ENCODE measurements at regions not wholly inside any gene's neighbourhood (a gene's known extent, or its start where the extent isn't known, plus 50 kb on each side); places are given as distances from the start of the nearest gene placed in this dataset.
"Not testable (repeated sequence)": the region's sequence is repeated elsewhere in the genome, so short reads cannot be mapped to it uniquely, and the experiment has no call there.

- not testable (repeated sequence) for DNase-seq
Observed at GRCh38 chr3:171983685-171984084, 55.7 kb upstream of the FNDC3B start.

GRCh38 chr3:171984883-171985282, 54.5 kb upstream of the FNDC3B start:
- DNase-seq = peak; percentile 80

GRCh38 chr3:171986176-171986575, 53.2 kb upstream of the FNDC3B start:
- peak; percentile 81 for DNase-seq

- DNase-seq = no peak
Observed at GRCh38 chr3:171986757-171987518, 52.4 kb upstream of the FNDC3B start.

All from inflammatory macrophage treated with lipopolysaccharide for 4 hours (primary cell).